Glutamatergic neuron (in vitro differentiated cells): ENCODE measurements at regions not wholly inside any gene's neighbourhood (a gene's known extent, or its start where the extent isn't known, plus 50 kb on each side); places are given as distances from the start of the nearest gene placed in this dataset.

ENCODE experiments used
- DNase-seq: peaks from one replicate; pipeline ENCODE4 v3.0.0; 2022
- H3K27ac Mint-ChIP-seq: one replicate; pipeline ENCODE4 v1.8.0; 2020; ENCODE audit warnings: mild to moderate bottlenecking, mixed read lengths, inconsistent platforms; ENCODE audit not compliant: unreplicated experiment
- H3K27me3 Mint-ChIP-seq: one replicate; pipeline ENCODE4 v1.8.0; 2020; ENCODE audit warnings: mild to moderate bottlenecking, moderate library complexity, mixed read lengths, inconsistent platforms; ENCODE audit not compliant: unreplicated experiment
- H3K36me3 Mint-ChIP-seq: one replicate; pipeline ENCODE4 v1.8.0; 2020; ENCODE audit warnings: mild to moderate bottlenecking, mixed read lengths, inconsistent platforms; ENCODE audit not compliant: unreplicated experiment
- H3K4me1 Mint-ChIP-seq: one replicate; pipeline ENCODE4 v1.8.0; 2020; ENCODE audit warnings: mild to moderate bottlenecking, low read depth, mixed read lengths, inconsistent platforms; ENCODE audit not compliant: unreplicated experiment
- H3K4me3 Mint-ChIP-seq: one replicate; pipeline ENCODE4 v1.8.0; 2020; ENCODE audit warnings: mild to moderate bottlenecking, mixed read lengths, inconsistent platforms; ENCODE audit not compliant: unreplicated experiment
- H3K9me3 Mint-ChIP-seq: one replicate; pipeline ENCODE4 v1.8.0; 2020; ENCODE audit warnings: mild to moderate bottlenecking, moderate library complexity, mixed read lengths, inconsistent platforms; ENCODE audit not compliant: unreplicated experiment
- TF ChIP-seq, protein P1 (sequence below): fragments of 200-600 bp; sonication (generic); IDR thresholded peaks from one replicate; pipeline ENCODE4 v1.5.0; 2021; ENCODE audit not compliant: partially characterized antibody, unreplicated experiment

DNA sequence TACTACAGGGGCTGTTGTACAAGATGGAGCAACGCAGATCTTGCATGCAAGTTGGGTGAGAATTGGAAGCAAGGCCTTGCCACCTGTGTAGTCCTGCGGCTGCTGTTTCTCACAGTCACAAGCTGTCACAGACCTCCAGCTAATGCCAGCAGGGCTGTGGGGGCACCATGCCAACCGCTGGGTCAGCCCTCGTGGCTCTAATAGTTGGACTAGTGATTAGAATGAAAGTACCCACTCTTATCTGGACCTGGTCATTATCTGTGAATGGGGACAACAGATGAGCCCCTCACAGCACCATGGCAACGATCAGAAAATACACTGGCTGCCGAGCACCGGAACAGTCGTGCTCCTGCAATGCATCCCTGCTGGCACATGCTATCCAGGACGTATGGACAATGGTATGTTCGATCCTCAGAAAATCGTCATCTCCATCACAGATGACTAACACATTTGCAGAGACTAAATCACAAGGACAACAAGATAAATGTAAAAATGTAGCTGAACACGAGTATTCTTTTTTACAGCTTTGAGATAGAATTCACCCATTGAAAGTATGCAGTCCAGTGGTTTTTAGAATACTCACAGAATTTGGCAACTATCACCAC is 80.4 kb upstream of the CALN1 start:
- Mint-ChIP-seq H3K4me1 (no peaks in the 10 kb centered on the region), H3K9me3 (peaks cover under 1% of the 10 kb centered on the region), H3K4me3 (no peak overlapping the region), H3K27ac (no peak overlapping the region), H3K36me3 (no peaks in the 10 kb centered on the region), H3K27me3 (no peaks in the 10 kb centered on the region)
- no peak for DNase-seq
- TF ChIP-seq, protein P1, sequence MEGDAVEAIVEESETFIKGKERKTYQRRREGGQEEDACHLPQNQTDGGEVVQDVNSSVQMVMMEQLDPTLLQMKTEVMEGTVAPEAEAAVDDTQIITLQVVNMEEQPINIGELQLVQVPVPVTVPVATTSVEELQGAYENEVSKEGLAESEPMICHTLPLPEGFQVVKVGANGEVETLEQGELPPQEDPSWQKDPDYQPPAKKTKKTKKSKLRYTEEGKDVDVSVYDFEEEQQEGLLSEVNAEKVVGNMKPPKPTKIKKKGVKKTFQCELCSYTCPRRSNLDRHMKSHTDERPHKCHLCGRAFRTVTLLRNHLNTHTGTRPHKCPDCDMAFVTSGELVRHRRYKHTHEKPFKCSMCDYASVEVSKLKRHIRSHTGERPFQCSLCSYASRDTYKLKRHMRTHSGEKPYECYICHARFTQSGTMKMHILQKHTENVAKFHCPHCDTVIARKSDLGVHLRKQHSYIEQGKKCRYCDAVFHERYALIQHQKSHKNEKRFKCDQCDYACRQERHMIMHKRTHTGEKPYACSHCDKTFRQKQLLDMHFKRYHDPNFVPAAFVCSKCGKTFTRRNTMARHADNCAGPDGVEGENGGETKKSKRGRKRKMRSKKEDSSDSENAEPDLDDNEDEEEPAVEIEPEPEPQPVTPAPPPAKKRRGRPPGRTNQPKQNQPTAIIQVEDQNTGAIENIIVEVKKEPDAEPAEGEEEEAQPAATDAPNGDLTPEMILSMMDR = no peak

DNA sequence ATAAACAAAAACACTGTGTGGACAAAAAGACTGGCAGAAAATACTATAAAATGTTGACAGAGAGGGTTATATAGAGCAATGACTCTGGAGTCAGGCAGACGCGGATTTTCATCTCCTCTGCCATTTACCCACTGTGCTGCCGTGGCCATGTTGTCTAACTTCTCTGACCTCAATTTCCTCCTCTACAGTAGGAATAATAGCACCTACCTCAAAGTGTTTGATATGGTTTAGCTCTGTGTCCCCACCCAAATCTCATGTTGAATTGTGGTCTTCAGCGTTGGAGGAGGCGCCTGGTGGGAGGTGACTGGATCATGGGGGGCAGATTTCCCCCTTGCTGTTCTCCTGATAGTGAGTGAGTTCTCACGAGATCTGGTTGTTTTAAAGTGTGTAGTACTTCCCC is 78.2 kb upstream of the CALN1 start:
- Mint-ChIP-seq H3K27ac (no peak overlapping the region), H3K4me3 (no peak overlapping the region), H3K27me3 (no peaks in the 10 kb centered on the region), H3K9me3 (peaks cover 1% of the 10 kb centered on the region), H3K4me1 (no peaks in the 10 kb centered on the region), H3K36me3 (no peaks in the 10 kb centered on the region)
- TF ChIP-seq, protein P1 = no peak
- no peak for DNase-seq

DNA sequence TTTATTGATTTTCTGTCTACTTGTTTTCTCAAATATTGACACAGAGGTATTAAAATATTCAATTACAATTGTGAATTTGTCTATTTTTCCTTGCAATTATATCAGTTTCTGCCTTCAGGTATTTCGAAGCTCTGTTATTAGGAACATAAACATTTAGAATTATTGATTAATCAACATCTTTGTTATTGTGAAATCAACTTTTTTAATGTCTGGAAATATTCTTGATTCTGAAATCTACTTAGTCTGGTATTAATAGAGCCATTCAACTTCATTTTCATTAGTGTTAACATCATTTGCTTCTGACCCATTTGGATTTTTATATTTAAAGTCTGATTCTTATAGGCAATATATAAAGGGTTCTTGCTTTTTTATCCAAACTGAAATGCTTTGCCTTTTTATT is 69.8 kb upstream of the CALN1 start:
- peaks cover 5% of the 10 kb centered on the region for H3K36me3 Mint-ChIP-seq

DNA sequence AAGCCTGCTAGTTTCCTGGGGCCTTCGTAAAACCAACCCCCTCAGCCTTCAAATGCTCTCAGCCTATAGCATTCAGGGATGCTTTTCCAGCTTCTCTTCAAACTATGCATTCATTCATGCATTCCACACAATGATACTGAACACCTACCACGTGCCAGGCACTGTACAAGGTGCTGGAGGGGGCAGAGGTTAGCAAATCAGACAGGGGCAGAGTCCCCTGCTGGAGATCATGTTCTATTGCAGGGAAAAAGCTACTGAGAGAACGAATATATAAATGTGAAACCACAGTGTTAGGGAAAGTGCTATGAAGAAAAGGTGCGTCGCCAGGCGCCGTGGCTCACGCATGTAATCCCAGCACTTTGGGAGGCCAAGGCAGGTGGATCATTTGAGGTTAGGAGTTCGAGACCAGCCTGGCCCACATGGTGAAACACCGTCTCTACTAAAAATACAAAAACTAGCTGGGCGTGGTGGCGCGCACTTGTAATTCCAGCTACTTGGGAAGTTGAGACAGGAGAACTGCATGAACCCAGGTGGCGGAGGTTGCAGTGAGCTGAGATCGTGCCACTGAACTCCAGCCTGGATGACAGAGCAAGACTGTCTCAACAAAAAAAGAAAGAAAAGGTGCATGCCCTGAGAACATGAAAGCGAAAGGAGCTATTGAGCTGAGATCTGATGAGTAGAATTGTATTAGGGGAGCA is 64.6 kb upstream of the CALN1 start:
- TF ChIP-seq, protein P1 = no peak
- H3K36me3 Mint-ChIP-seq = peaks cover 14% of the 10 kb centered on the region
- no peak overlapping the region for H3K27ac Mint-ChIP-seq
- no peak overlapping the region for H3K4me3 Mint-ChIP-seq
- no peak for DNase-seq
- peaks cover 7% of the 10 kb centered on the region for H3K27me3 Mint-ChIP-seq
- H3K9me3 Mint-ChIP-seq = no peaks in the 10 kb centered on the region
- no peaks in the 10 kb centered on the region for H3K4me1 Mint-ChIP-seq

More for the DNA sequence above, 69.8 kb upstream of the CALN1 start:
- no peaks in the 10 kb centered on the region for H3K4me1 Mint-ChIP-seq
- no peak overlapping the region for H3K27ac Mint-ChIP-seq
- H3K27me3 Mint-ChIP-seq = no peaks in the 10 kb centered on the region
- no peak for DNase-seq
- TF ChIP-seq, protein P1 = no peak
- H3K9me3 Mint-ChIP-seq = no peaks in the 10 kb centered on the region
- no peak overlapping the region for H3K4me3 Mint-ChIP-seq

DNA sequence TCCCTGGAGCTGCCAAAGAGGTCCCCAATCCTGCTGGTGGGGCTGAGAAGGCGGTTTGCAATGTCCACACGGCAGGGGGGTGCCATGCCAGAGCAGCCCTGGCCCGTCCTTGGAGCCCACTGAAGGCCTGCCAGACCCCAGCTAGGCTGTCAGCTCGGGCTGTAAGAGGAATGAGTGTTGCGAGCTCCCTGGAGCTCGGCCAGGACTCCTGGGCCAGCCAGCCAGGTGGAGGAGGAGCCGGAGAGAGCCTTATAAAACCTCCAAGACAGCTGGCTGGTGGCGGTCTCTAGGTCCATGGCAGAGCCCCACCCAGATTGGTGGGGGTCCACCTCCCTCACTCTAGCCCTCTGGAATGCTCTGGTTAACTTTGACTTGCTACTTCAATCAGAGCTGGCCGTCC is 55.1 kb upstream of the CALN1 start:
- Mint-ChIP-seq H3K4me1 (no peaks in the 10 kb centered on the region), H3K36me3 (no peaks in the 10 kb centered on the region), H3K9me3 (peaks cover 2% of the 10 kb centered on the region), H3K4me3 (no peak overlapping the region), H3K27me3 (no peaks in the 10 kb centered on the region), H3K27ac (no peak overlapping the region)
- TF ChIP-seq, protein P1 = no peak
- DNase-seq = no peak
